Endothelial cell of umbilical vein (primary cell): ENCODE measurements at regions not wholly inside any gene's neighbourhood (a gene's known extent, or its start where the extent isn't known, plus 50 kb on each side); places are given as distances from the start of the nearest gene placed in this dataset.

ENCODE experiments used
- EZH2 ChIP-seq: IDR thresholded peaks from 2 replicates; pipeline ENCODE4 v1.6.1; 2012; ENCODE audit warnings: borderline replicate concordance, low read depth, mild to moderate bottlenecking, moderate library complexity, low read length, inconsistent platforms; ENCODE audit not compliant: severe bottlenecking
- GATA2 ChIP-seq: IDR thresholded peaks from 2 replicates; pipeline ENCODE4 v1.7.0; 2011; ENCODE audit warnings: low read depth, mild to moderate bottlenecking, moderate library complexity, mixed read lengths, low read length; ENCODE audit not compliant: insufficient read length, insufficient read depth
- TF ChIP-seq, protein P1 (sequence below), 2 donors: IDR thresholded peaks; 1 replicate in 1 of 2; 2 replicates in 1 of 2; pipeline ENCODE4 v1.5.1; 2011; ENCODE audit warnings: low read length in 2 of 2, mild to moderate bottlenecking in 2 of 2, moderate library complexity in 2 of 2, control low read depth in 1 of 2, inconsistent platforms in 1 of 2, low read depth in 1 of 2; ENCODE audit not compliant: insufficient read depth in 1 of 2; ENCODE audit errors: extremely low read depth in 1 of 2

DNA sequence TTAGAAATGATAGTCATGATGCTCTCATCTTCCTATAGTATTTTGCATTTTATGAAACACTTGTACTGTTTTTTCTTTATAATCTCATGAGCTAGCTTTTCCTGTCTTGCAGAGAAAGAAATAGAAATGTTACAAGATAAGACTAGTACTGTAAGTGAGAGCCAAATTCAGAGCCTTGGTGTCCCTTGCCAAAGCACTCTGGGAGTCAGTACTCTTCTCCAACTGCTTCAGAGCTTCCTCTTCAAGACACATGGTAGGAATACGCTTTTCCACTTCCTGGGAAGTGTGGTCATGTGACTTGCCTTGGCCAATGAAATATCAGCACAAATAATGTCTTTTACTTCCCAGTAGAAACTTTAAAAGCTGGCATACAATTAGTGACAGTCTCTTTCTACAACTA lies 112.4 kb downstream of the SEMA6D start:
- TF ChIP-seq GATA2 = no peak
- TF ChIP-seq, protein P1, sequence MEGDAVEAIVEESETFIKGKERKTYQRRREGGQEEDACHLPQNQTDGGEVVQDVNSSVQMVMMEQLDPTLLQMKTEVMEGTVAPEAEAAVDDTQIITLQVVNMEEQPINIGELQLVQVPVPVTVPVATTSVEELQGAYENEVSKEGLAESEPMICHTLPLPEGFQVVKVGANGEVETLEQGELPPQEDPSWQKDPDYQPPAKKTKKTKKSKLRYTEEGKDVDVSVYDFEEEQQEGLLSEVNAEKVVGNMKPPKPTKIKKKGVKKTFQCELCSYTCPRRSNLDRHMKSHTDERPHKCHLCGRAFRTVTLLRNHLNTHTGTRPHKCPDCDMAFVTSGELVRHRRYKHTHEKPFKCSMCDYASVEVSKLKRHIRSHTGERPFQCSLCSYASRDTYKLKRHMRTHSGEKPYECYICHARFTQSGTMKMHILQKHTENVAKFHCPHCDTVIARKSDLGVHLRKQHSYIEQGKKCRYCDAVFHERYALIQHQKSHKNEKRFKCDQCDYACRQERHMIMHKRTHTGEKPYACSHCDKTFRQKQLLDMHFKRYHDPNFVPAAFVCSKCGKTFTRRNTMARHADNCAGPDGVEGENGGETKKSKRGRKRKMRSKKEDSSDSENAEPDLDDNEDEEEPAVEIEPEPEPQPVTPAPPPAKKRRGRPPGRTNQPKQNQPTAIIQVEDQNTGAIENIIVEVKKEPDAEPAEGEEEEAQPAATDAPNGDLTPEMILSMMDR (IDR thresholded peaks at IDR 0.05; ENCODE audit: extremely low read depth in 1 of 2, insufficient read depth in 1 of 2, low read depth in 1 of 2, low read length in 2 of 2) = no peak
- no peak for TF ChIP-seq EZH2
